SU-DHL-6 (cell line): ENCODE measurements at regions not wholly inside any gene's neighbourhood (a gene's known extent, or its start where the extent isn't known, plus 50 kb on each side); places are given as distances from the start of the nearest gene placed in this dataset.

Experiments
- H2AFZ ChIP-seq: fragments of 200-600 bp; sonication (generic); 2 replicates; pipeline ENCODE4 v1.6.1; 2014; ENCODE audit warnings: low read depth, mild to moderate bottlenecking, moderate library complexity, mixed read lengths, antibody characterized with exemption, low read length; ENCODE audit not compliant: severe bottlenecking
- H3F3A ChIP-seq: fragments of 200-600 bp; shearing (Covaris generic); 2 replicates; pipeline ENCODE4 v1.6.0; 2016; ENCODE audit warnings: antibody characterized with exemption, mild to moderate bottlenecking; ENCODE audit not compliant: insufficient read depth
- H3K27ac ChIP-seq: fragments of 200-600 bp; sonication (generic); 2 replicates; pipeline ENCODE4 v1.5.1; 2016; ENCODE audit warnings: low read depth, mild to moderate bottlenecking, low read length, moderate library complexity, mixed read lengths
- H3K27me3 ChIP-seq: fragments of 200-600 bp; sonication (generic), shearing (Covaris generic); 2 replicates; pipeline ENCODE4 v1.6.0; 2014; ENCODE audit warnings: mild to moderate bottlenecking, low read length
- H3K36me3 ChIP-seq: fragments of 200-600 bp; sonication (generic); 2 replicates; pipeline ENCODE4 v1.6.1; 2014; ENCODE audit warnings: mild to moderate bottlenecking, low read length, mixed read lengths
- H3K4me2 ChIP-seq: fragments of 300-600, 200-600 bp; shearing (Covaris generic), sonication (generic); 2 replicates; pipeline ENCODE4 v1.6.0; 2014; ENCODE audit warnings: low read length, low read depth, mild to moderate bottlenecking; ENCODE audit not compliant: poor library complexity, severe bottlenecking
- H3K4me3 ChIP-seq: fragments of 200-600 bp; sonication (generic); 2 replicates; pipeline ENCODE4 v1.5.1; 2014; ENCODE audit warnings: antibody characterized with exemption, low read length, mild to moderate bottlenecking, mixed read lengths; ENCODE audit not compliant: insufficient read depth, poor library complexity, severe bottlenecking
- H3K79me2 ChIP-seq: fragments of 200-600 bp; sonication (generic); 2 replicates; pipeline ENCODE4 v1.6.1; 2014; ENCODE audit warnings: mild to moderate bottlenecking, low read length, moderate library complexity; ENCODE audit not compliant: insufficient read depth
- H3K9ac ChIP-seq: fragments of 200-600 bp; sonication (generic); 2 replicates; pipeline ENCODE4 v1.7.0; 2014; ENCODE audit warnings: mild to moderate bottlenecking, low read length
- H3K9me2 ChIP-seq: fragments of 200-600 bp; sonication (generic); replicated peaks from 2 replicates; pipeline ENCODE4 v1.6.1; 2014; ENCODE audit warnings: low read length; ENCODE audit not compliant: insufficient read depth
- H3K9me3 ChIP-seq: fragments of 200-600 bp; sonication (generic); 2 replicates; pipeline ENCODE4 v1.6.1; 2014; ENCODE audit warnings: low read length, mixed read lengths; ENCODE audit not compliant: insufficient read depth
- H4K20me1 ChIP-seq: fragments of 200-600 bp; sonication (generic); 2 replicates; pipeline ENCODE4 v1.6.1; 2014; ENCODE audit warnings: low read depth, mild to moderate bottlenecking, antibody characterized with exemption, low read length, moderate library complexity, mixed read lengths
- EZH2phosphoT487 ChIP-seq: fragments of 200-600 bp; sonication (generic), shearing (Covaris generic); conservative IDR thresholded peaks from 2 replicates; pipeline ENCODE4 v1.6.1; 2018; ENCODE audit warnings: mild to moderate bottlenecking, antibody characterized with exemption, low read length, moderate library complexity, mixed read lengths
- TF ChIP-seq, protein P1 (sequence below): fragments of 200-600 bp; sonication (generic); IDR thresholded peaks from one replicate; pipeline ENCODE4 v1.5.1; 2017; ENCODE audit warnings: antibody characterized with exemption, mild to moderate bottlenecking, low read length, moderate library complexity; ENCODE audit not compliant: insufficient read depth, poor library complexity, severe bottlenecking

DNA sequence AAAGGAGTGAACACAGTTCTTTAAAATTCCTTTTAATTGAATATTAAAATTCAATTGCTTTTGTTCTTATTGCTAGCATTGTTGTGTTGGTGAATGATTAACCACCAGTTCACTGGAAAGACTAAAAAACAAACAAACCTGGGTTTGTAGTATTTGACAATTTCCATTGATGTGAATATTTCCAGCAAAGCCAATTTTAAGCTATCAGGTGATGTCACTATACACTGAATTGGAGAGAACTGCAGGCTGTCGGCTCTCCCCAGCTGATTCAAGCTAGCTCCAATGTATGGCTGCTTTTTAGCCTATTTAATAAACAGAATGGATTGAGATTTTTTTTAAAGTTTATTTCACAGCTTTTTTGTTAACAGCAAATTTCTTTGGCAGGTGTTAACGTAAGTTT is 1753.6 kb upstream of the SEL1L start:
- no peaks in the 10 kb centered on the region for H3K36me3 ChIP-seq
- no peaks in the 10 kb centered on the region for H3K9me2 ChIP-seq
- no peaks in the 10 kb centered on the region for H4K20me1 ChIP-seq
- H3K4me2 ChIP-seq, result peak overlapping the region; percentile 69
- no peak overlapping the region for H3K27ac ChIP-seq
- H3K9ac ChIP-seq, result no peak overlapping the region
- H3K9me3 ChIP-seq, result no peaks in the 10 kb centered on the region
- no peaks in the 10 kb centered on the region for H3F3A ChIP-seq
- no peaks in the 10 kb centered on the region for H3K27me3 ChIP-seq
- no peak for TF ChIP-seq EZH2phosphoT487
- TF ChIP-seq, protein P1, sequence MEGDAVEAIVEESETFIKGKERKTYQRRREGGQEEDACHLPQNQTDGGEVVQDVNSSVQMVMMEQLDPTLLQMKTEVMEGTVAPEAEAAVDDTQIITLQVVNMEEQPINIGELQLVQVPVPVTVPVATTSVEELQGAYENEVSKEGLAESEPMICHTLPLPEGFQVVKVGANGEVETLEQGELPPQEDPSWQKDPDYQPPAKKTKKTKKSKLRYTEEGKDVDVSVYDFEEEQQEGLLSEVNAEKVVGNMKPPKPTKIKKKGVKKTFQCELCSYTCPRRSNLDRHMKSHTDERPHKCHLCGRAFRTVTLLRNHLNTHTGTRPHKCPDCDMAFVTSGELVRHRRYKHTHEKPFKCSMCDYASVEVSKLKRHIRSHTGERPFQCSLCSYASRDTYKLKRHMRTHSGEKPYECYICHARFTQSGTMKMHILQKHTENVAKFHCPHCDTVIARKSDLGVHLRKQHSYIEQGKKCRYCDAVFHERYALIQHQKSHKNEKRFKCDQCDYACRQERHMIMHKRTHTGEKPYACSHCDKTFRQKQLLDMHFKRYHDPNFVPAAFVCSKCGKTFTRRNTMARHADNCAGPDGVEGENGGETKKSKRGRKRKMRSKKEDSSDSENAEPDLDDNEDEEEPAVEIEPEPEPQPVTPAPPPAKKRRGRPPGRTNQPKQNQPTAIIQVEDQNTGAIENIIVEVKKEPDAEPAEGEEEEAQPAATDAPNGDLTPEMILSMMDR, result no peak
- H3K4me3 ChIP-seq, result no peak overlapping the region
- H2AFZ ChIP-seq, result no peak overlapping the region
- no peaks in the 10 kb centered on the region for H3K79me2 ChIP-seq

DNA sequence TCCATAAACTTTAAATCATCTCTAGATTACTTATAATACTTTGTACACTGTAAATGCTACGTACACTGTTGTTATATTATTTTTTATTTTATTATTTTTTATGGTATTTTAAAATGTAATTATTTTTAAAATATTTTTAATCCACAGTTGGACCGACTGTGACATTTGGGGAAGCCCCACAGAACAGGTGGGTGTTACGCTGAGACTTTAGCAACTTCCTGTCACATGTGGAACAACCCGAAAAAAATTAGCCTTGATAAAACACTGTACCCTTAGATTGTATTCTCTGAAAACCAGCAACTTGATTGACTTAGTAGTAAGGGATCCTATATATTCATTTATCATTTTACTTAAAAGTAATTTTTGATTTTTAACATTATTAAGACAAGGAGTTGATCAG is 1755.7 kb upstream of the SEL1L start:
- peak overlapping the region; percentile 69 for H3K4me2 ChIP-seq
- TF ChIP-seq, protein P1, result no peak
- no peak for TF ChIP-seq EZH2phosphoT487
- H3K9me3 ChIP-seq, result no peaks in the 10 kb centered on the region
- H2AFZ ChIP-seq, result peak overlapping the region; percentile 78
- no peaks in the 10 kb centered on the region for H3K36me3 ChIP-seq
- H3K79me2 ChIP-seq, result no peaks in the 10 kb centered on the region
- H3K27me3 ChIP-seq, result no peaks in the 10 kb centered on the region
- peak overlapping the region; percentile 38 for H3K4me3 ChIP-seq
- H3K9ac ChIP-seq, result peak overlapping the region; percentile 33
- H3K9me2 ChIP-seq, result no peaks in the 10 kb centered on the region
- no peaks in the 10 kb centered on the region for H4K20me1 ChIP-seq
- peak overlapping the region; percentile 66 for H3K27ac ChIP-seq
- no peaks in the 10 kb centered on the region for H3F3A ChIP-seq

DNA sequence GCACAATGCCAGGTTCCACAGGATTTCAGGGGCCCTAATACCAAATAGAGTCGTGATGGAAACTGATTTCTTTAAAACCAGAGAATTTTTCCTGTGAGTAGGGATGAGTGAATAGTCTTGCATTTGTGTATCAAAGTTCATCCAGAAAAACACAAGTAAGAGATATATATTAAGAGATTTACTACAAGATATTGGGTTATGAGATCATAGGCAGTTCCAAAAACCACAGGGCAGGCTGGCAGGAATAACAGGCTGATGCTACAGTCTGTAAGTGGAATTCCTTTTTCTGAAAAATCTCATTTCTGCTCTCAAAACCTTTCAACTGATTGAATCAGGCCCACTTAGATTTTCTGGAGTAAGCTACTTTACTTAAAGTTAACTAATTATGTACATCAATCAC is 1756.2 kb upstream of the SEL1L start:
- Histone ChIP-seq H3K79me2 (no peaks in the 10 kb centered on the region), H3K9me2 (no peaks in the 10 kb centered on the region)
- TF ChIP-seq EZH2phosphoT487, result no peak
- TF ChIP-seq, protein P1, result no peak

DNA sequence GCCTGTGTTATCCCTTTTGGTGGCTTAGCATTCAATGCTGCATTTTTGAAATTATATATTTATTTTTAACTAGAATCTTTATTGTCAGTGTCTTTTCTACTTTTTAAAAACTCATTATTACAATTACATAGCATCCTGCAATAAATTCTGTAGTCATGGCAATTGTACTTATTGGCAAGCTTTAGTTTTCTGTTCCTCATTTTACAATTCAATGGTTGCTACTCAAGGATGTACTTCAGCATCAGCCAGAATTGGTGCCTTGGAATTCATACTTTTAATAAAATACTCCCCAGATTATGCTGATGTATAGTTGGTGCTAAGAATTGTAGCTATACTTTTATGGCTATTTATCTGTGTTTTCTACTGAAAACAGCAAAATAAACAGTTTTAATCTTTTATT is 1756.8 kb upstream of the SEL1L start:
- no peaks in the 10 kb centered on the region for H3K9me2 ChIP-seq
- H3K79me2 ChIP-seq, result no peaks in the 10 kb centered on the region
- H3K36me3 ChIP-seq, result no peaks in the 10 kb centered on the region
- H3K27me3 ChIP-seq, result no peaks in the 10 kb centered on the region
- no peak overlapping the region for H3K4me3 ChIP-seq
- peak overlapping the region; percentile 66; the same call in 1 of the 2 replicates for H3K27ac ChIP-seq
- H4K20me1 ChIP-seq, result no peaks in the 10 kb centered on the region
- no peaks in the 10 kb centered on the region for H3K9me3 ChIP-seq
- peak overlapping the region; percentile 33; the same call in 1 of the 2 replicates for H3K9ac ChIP-seq
- H3K4me2 ChIP-seq, result peak overlapping the region; percentile 69
- no peaks in the 10 kb centered on the region for H3F3A ChIP-seq
- peak overlapping the region; percentile 78 for H2AFZ ChIP-seq
- TF ChIP-seq, protein P1, result no peak
- no peak for TF ChIP-seq EZH2phosphoT487

More for the DNA sequence above, 1756.2 kb upstream of the SEL1L start:
- Histone ChIP-seq H3K9me3 (no peaks in the 10 kb centered on the region), H3K36me3 (no peaks in the 10 kb centered on the region), H3K9ac (peak overlapping the region; percentile 33), H4K20me1 (no peaks in the 10 kb centered on the region), H3K27ac (peak overlapping the region; percentile 66), H3K27me3 (no peaks in the 10 kb centered on the region), H3F3A (no peaks in the 10 kb centered on the region), H2AFZ (peak overlapping the region; percentile 78), H3K4me2 (peak overlapping the region; percentile 69), H3K4me3 (peak overlapping the region; percentile 38)
